GM06990 (cell line): ENCODE measurements at regions not wholly inside any gene's neighbourhood (a gene's known extent, or its start where the extent isn't known, plus 50 kb on each side); places are given as distances from the start of the nearest gene placed in this dataset.

Experiments
- DNase-seq: peaks from one replicate; pipeline ENCODE4 v3.0.0-alpha.2; 2011; ENCODE audit not compliant: insufficient read length; ENCODE audit errors: extremely low read depth
- H3K27me3 ChIP-seq: replicated peaks from 2 replicates; pipeline ENCODE4 v1.6.0; 2011; ENCODE audit warnings: low read length; ENCODE audit not compliant: control insufficient read depth, insufficient read depth
- H3K36me3 ChIP-seq: 2 replicates; pipeline ENCODE4 v1.5.1; 2011; ENCODE audit warnings: low read length; ENCODE audit not compliant: control insufficient read depth, insufficient read depth
- H3K4me3 ChIP-seq: replicated peaks from 2 replicates; pipeline ENCODE4 v1.5.1; 2011; ENCODE audit warnings: low read depth, mild to moderate bottlenecking, control low read depth, low read length
- TF ChIP-seq, protein P1 (sequence below): IDR thresholded peaks from 2 replicates; pipeline ENCODE4 v1.5.1; 2011; ENCODE audit warnings: low read length, control low read depth, mild to moderate bottlenecking, inconsistent platforms; ENCODE audit not compliant: insufficient read depth, poor library complexity, severe bottlenecking

DNA sequence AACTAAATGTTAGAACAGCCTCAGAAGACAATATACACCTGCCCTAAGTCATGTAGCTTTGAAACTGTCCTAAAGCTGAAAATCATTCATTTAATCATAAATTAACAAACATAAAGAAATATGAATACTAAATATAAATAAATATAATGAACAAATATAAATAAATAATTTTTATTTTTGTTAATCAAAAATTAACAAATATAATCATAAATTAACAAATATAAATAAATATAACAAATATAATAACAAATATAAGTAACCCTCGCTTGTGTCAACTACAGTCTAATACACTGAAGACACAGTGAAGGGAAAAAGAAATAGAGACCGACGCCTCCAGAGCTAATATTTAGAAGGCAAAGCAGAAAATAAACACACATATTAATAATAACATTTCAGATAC, 527.3 kb downstream of the CYLC2 start:
- TF ChIP-seq, protein P1, sequence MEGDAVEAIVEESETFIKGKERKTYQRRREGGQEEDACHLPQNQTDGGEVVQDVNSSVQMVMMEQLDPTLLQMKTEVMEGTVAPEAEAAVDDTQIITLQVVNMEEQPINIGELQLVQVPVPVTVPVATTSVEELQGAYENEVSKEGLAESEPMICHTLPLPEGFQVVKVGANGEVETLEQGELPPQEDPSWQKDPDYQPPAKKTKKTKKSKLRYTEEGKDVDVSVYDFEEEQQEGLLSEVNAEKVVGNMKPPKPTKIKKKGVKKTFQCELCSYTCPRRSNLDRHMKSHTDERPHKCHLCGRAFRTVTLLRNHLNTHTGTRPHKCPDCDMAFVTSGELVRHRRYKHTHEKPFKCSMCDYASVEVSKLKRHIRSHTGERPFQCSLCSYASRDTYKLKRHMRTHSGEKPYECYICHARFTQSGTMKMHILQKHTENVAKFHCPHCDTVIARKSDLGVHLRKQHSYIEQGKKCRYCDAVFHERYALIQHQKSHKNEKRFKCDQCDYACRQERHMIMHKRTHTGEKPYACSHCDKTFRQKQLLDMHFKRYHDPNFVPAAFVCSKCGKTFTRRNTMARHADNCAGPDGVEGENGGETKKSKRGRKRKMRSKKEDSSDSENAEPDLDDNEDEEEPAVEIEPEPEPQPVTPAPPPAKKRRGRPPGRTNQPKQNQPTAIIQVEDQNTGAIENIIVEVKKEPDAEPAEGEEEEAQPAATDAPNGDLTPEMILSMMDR: no peak
- no peak overlapping the region for H3K4me3 ChIP-seq
- no peaks in the 10 kb centered on the region for H3K36me3 ChIP-seq
- no peak for DNase-seq
- H3K27me3 ChIP-seq: no peaks in the 10 kb centered on the region

DNA sequence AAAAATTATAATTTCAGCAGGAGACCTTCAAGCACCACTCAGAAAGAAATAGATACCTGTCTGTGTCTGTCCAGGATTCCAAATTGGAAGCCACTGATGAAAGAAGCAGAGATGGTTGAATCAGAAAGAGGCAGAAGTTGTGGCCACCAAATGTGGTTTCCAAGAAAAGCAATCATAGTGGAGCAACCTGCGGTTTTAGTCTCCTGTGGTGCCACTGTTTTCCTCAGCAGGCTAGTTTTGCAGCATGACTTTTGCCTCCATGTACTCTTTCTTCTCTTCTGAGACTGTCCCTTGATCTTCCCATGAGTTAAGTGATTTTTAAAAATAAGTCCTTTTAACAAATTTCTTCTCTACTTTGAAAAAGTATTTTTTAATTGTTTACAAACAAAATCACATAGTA, 535.8 kb downstream of the CYLC2 start:
- Histone ChIP-seq H3K27me3 (no peaks in the 10 kb centered on the region), H3K4me3 (no peak overlapping the region), H3K36me3 (no peaks in the 10 kb centered on the region)
- DNase-seq: no peak
- TF ChIP-seq, protein P1: no peak

DNA sequence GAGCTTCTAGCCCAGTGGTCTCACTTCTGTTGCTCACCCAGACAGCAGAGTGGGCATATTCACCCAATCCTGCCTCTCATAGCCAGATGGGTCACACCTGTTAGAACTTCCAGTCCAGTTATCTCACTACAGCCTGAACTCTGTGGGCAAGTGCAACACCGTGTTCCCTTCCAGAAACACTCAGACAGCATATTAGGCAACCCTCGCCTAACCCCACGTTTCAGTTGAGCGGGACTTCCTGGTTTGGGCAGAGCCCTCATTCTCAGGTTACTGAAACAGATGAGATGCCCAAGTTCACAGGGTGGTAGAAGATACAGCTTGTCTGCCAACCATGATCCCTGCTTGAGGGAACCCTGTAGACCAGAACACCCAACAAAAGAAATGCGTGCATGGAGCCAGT, 538.2 kb downstream of the CYLC2 start:
- TF ChIP-seq, protein P1: no peak
- no peaks in the 10 kb centered on the region for H3K27me3 ChIP-seq
- DNase-seq: no peak
- no peak overlapping the region for H3K4me3 ChIP-seq
- H3K36me3 ChIP-seq: no peaks in the 10 kb centered on the region

DNA sequence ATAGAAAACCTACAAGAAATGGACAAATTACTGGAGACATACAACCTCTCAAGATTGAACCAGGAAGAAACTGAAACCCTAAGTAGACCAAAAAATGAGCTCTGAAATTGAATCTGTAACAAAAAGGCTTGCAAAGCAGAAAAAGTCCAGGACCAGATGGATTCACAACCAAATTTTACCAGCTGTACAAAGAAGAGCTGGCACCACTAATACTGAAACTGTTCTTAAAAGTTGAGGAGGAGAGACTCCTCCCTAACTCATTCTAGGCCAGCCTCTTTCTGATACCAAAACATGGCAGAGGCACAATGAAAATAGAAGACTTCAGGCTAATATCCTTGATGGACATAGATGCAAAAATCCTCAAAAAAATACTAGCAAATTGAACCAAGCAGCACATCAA, 542.3 kb downstream of the CYLC2 start:
- TF ChIP-seq, protein P1: no peak
- Histone ChIP-seq H3K27me3 (no peaks in the 10 kb centered on the region), H3K4me3 (no peak overlapping the region), H3K36me3 (no peaks in the 10 kb centered on the region)
- DNase-seq: no peak

DNA sequence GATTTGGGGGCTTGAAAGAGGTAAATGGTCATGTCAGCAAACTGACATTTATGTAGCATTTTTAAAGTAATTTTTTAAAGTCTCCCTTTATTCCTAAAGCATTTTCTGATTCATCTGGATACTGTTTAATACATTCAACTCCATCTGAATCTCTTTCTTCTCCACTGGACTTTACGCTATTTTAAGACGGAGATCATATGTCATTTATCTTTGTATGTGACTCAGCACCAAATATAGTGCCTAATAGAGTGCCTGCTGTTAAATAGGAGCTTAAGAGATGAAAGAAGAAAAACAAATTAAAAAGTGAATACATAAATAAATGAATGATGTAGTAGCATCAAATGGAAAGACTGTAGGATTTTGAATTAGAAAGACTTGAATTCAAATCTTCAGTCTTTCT, 548.8 kb upstream of the SMC2 start:
- TF ChIP-seq, protein P1: no peak
- DNase-seq: no peak
- H3K4me3 ChIP-seq: no peak overlapping the region
- H3K36me3 ChIP-seq: no peaks in the 10 kb centered on the region
- no peaks in the 10 kb centered on the region for H3K27me3 ChIP-seq

DNA sequence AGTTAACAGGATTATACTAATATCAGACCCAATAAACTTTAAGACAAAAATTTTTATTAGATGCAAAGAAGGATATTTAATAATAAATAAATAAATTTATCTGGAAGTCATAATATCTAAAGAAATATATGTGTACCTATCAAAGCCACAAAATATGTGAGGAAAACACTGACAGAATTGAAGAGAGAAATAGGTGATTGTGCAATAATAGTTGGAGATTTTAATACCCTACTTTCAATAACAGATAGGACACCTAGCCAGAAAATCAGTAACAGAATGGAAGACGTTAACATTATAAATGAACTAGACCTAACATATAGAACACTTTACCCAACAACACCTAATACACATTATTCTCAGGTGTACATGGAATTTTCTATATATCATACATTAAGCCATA, 541.4 kb upstream of the SMC2 start:
- no peak for DNase-seq
- TF ChIP-seq, protein P1: no peak
- no peaks in the 10 kb centered on the region for H3K36me3 ChIP-seq
- H3K4me3 ChIP-seq: no peak overlapping the region
- no peaks in the 10 kb centered on the region for H3K27me3 ChIP-seq
